HL-60 (cell line): ENCODE measurements at regions not wholly inside any gene's neighbourhood (a gene's known extent, or its start where the extent isn't known, plus 50 kb on each side); places are given as distances from the start of the nearest gene placed in this dataset.

Experiments used
- DNase-seq, 2 experiments: peaks; one replicate each; pipeline ENCODE4 v3.0.0-alpha.2; 2010 to 2020; ENCODE audit warnings: low read depth in 1 of 2, low spot score in 1 of 2
- H3K27ac ChIP-seq: fragments of 250-450 bp; sonication (Bioruptor Pico); replicated peaks from 2 replicates; pipeline ENCODE4 v1.5.1; 2020; ENCODE audit warnings: mild to moderate bottlenecking, moderate library complexity
- H3K27me3 ChIP-seq: fragments of 250-450 bp; sonication (Bioruptor Pico); 2 replicates; pipeline ENCODE4 v1.5.1; 2021; ENCODE audit warnings: mild to moderate bottlenecking, moderate library complexity; ENCODE audit not compliant: insufficient read depth, poor library complexity, severe bottlenecking
- H3K4me3 ChIP-seq: replicated peaks from 2 replicates; pipeline ENCODE4 v1.5.1; 2011; ENCODE audit warnings: mild to moderate bottlenecking, control low read depth, low read length; ENCODE audit not compliant: insufficient read depth
- CTCF ChIP-seq: IDR thresholded peaks from one replicate; pipeline ENCODE4 v1.5.1; 2011; ENCODE audit warnings: low read length, control low read depth, inconsistent platforms; ENCODE audit not compliant: insufficient read depth
- GABPA ChIP-seq: IDR thresholded peaks from 2 replicates; pipeline ENCODE4 v1.6.1; 2012; ENCODE audit warnings: low read depth
- POLR2AphosphoS5 ChIP-seq: IDR thresholded peaks from 2 replicates; pipeline ENCODE4 v1.6.1; 2012; ENCODE audit warnings: low read depth
- REST ChIP-seq: IDR thresholded peaks from 2 replicates; pipeline ENCODE4 v1.6.1; 2012; ENCODE audit warnings: low read depth; ENCODE audit not compliant: insufficient replicate concordance
- SPI1 ChIP-seq: IDR thresholded peaks from 2 replicates; pipeline ENCODE4 v1.6.1; 2012; ENCODE audit warnings: low read depth, mild to moderate bottlenecking, borderline replicate concordance

DNA sequence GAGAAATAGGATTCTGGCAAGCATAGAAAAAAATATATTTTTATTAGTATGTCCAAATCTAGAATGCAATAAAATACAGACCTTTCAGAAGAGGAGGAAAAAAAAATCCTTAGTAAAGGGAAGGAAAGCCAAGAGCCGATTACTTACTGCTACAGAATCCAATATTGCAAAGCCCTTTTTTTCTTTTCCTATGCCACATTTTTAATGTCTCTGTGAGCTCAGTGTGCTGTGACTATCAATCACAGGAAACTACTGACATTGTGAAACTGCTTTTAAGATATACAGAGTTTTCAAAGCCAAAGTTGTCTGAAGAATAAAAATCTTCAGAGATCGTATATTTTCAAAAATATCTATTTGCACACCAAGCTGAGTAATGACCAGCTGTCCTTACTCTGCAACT, 120.4 kb downstream of the CHD9NB start:
- no peak overlapping the region for H3K27ac ChIP-seq
- H3K27me3 ChIP-seq = no peaks in the 10 kb centered on the region
- H3K4me3 ChIP-seq = no peak overlapping the region
- DNase-seq = no peak
- no peak for TF ChIP-seq CTCF
- TF ChIP-seq SPI1 = no peak

DNA sequence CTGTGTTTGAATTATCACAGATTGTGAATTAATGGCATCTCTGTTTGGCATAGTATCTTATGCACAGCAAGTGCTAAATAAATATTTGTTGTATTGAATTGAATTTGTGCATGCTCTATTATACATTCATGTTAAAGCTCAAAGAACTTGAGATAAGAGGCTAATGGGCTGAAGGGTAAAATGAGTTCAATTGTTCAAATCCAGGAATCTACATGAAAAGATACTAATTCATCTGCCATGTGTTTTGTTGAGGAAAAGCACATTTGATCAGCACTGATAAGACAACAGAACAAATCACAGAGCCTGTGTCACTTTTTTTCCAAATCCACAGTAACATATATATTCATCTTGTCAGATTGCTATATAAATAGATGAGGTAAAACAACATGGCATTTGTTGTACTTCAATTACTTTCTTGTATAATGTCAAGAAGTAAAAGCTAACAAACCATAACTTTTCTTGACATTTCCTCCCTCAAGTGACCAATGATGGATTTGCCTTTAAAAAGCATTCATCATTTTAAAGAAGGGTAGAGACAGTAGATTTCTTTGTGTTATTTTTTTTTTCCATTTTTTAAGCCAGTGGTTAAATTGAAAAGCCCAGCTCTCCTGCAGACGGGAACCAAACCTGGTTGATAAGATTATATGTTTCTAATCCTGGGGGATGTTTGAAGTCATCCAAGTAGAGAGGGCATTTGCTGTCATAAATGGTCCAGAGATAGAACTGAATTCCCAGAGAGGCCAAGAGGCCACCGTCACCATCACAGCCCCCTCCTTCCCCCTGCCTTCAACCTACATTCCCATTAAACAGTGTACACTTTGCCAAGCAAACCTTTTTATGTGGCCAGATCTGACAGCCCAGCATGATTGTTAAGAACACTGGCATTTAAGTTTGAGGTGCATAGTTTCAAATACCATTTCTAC, 123.0 kb downstream of the CHD9NB start:
- Histone ChIP-seq H3K27ac (no peak overlapping the region), H3K4me3 (no peak overlapping the region), H3K27me3 (no peaks in the 10 kb centered on the region)
- DNase-seq = no peak
- TF ChIP-seq POLR2AphosphoS5 (no peak), SPI1 (no peak), REST (no peak), CTCF (no peak), GABPA (no peak)

DNA sequence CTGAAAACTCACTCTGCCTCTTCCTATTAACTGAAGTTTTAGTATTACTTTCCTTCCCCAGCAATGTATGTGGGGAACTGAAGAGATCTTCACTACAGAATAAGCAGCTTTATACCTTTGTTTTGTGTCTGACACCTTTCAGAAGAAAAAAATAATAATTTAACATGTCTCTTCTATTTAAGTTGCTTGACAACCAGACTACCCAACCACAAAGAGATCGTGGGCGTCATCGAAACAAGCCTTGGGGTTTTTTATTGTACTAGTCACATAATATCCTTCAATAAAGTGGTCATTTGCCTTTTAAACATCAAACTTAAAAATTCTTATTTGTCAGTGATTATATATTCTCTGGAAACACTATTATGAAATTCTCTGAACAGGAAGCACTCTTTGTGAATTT, 123.7 kb downstream of the CHD9NB start:
- TF ChIP-seq CTCF (no peak), POLR2AphosphoS5 (no peak), SPI1 (no peak), REST (no peak)
- Histone ChIP-seq H3K27ac (no peak overlapping the region), H3K27me3 (no peaks in the 10 kb centered on the region), H3K4me3 (no peak overlapping the region)
- DNase-seq = no peak

- no peak overlapping the region for H3K4me3 ChIP-seq
- no peaks in the 10 kb centered on the region for H3K27me3 ChIP-seq
- no peak for TF ChIP-seq GABPA
- no peak for TF ChIP-seq CTCF
- no peak for TF ChIP-seq POLR2AphosphoS5
- TF ChIP-seq SPI1 = no peak
- no peak for DNase-seq
- no peak overlapping the region for H3K27ac ChIP-seq
Observed at GRCh38 chr16:52925143-52925542, 127.6 kb downstream of the CHD9NB start.
